Erythroblast (primary cell): ENCODE measurements at regions not wholly inside any gene's neighbourhood (a gene's known extent, or its start where the extent isn't known, plus 50 kb on each side); places are given as distances from the start of the nearest gene placed in this dataset.

Experiments
- GATA1 ChIP-seq: IDR thresholded peaks from 2 replicates; pipeline ENCODE4 v1.6.1; 2011; ENCODE audit warnings: low read depth, mild to moderate bottlenecking, control low read depth, low read length, moderate library complexity
- POLR2A ChIP-seq: IDR thresholded peaks from 2 replicates; pipeline ENCODE4 v1.6.1; 2011; ENCODE audit warnings: mild to moderate bottlenecking, low read length

DNA sequence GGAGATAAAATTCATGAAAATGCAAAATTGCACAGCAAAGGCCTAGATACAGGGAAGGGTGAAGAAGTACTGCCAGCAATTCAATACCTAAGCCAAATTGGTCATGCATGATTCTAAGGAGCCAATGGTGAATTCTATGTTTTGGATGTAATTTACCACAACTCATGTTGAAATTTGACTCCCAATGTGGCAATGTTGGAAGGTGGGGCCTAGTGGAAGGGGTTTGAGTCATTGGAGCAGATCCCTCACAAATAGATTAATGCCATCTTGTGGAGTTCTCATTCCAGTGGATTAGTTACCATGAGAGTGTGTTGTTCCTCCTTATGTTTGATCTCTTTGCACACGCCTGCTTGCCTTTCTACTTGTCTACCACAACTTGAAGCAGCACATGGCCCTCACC is 194.0 kb upstream of the ALG10 start:
- TF ChIP-seq POLR2A (no peak), GATA1 (no peak)
